HL-60/S4 treated with phorbol 12-myristate 13-acetate at 8.2 ng/mL for 4 days and 3 days (cell line): ENCODE measurements at regions not wholly inside any gene's neighbourhood (a gene's known extent, or its start where the extent isn't known, plus 50 kb on each side); places are given as distances from the start of the nearest gene placed in this dataset.

ENCODE experiments used
- in situ Hi-C: fragments of 300-500 bp; cut with MboI; formaldehyde crosslinking; loops from 2 replicates; pipeline ENCODE4 v1.15.0; 2022; ENCODE audit warnings: low sequenced_read_pairs

DNA sequence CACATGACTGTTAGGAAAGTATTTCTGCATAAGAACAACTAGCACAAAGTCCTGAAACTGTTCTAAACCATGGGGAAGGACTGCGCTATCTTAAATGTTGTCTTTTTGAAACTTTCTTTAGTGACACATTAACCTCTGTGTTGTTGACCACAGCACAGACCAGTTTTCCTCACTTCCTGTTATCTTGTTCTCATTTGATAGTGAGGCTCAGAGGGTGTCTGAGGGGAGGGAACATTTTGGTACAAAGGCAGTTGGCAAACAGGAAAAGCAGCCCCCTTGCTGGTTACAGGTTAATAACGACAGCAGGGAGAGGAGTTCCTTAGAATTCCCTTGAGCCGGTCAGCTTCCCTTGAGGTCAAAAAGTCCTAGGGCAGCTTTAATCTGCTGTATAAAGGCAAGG lies 143.5 kb upstream of the BMP2 start:
- in situ Hi-C loops = no loop called here

DNA sequence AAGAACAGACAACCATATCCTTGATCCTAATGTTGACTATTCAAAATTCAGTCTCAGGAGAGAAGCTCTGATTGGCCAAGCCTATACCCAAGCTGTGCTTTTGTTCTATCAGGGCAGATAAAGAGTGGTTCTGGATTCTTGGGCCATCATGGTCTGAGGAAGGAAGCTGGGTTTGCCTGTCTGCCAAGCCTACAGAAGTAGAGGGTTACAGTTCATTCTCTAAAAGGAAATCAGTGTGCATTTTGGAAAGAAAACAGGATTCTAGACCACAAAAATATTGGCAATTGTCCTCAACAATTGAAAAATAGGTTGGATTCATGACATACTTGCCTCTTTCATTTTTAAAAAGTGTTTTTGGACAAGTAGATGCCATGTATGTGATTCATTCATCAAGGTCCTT lies 145.4 kb upstream of the BMP2 start:
- in situ Hi-C loops = no loop called here

DNA sequence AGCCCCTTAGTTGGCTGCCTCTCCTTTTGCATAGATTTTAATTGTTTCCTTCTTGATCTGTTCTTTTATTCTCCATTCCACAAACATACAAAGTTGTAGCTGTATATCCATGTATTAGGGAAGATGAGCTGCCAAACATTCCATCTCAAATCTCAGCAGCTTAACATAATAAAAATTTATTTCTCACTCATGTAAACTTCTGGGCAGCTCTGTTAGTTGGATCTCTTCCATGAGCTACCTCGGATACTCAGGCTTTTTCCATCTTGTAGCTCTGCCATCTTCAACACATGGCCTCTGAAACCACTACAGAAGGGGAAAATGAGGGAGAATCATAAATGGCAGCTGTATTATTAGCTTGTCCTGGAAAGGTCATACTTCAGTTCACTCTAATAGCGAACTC lies 149.4 kb upstream of the BMP2 start:
- in situ Hi-C loops = no loop called here

DNA sequence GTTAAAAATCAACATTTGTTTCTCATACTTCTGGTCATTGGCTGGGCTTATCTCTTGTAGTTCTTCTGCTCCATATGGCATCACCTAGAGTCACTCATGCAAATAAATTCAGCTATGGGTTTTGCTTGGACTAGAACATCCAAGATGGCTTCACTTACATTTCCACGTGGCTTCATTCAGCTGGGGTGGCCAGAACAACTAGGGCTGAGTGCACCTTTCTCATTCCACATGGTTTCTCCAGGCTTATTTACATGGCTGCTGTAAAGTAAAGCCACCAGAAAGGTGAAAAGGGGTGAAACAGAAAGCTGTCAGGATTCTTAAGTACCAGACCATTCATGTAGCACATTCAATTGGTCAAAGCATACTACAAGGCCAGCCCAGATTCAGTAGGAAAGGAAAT lies 151.1 kb upstream of the BMP2 start:
- in situ Hi-C loops = no loop called here

DNA sequence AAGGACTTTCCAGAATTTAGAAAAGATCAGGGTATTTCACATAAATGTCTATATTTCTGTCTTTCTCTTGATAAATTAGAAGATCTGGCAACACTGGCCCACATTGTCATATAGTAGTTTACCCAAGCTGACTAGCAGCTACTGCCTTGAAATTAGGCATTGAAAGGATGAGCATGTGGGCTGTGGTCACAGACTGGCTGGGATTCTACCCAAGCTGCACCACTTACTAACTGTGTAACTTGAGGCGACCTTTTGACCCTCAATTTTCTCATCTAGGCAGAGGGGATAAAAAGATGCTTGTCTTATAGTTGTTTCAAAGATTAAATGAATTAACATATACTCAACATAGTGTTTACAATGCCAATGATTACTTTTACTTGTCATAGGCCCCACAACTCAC lies 152.7 kb upstream of the BMP2 start:
- in situ Hi-C loops = no loop called here

DNA sequence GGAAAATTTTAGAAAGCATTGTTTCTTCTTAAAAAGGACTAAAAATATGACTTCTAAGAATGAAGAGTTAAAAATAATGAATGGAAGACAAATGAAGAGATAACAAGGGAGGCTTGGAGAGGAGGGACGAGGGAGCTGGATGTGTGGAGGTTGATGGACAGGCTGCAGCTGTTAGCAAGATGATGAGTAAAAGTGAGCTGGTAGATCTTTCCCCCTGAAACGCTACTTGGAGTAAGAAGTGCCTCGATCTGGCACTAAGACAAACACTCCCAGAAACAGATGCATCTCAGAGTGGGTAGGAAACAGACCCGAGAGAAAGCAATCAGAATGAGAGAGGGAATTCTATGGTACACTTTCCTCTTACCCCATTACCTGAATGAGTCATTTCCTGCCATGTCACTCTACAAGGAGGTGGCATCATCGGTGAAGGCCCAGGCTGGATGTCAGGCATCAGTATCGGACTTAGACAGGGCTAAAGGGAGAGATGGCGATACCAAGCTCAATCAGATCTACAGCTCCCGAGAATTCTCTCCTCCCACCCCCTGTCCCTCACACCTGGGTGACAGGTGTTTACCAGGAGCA lies 154.1 kb upstream of the BMP2 start:
- in situ Hi-C loops = no loop called here

DNA sequence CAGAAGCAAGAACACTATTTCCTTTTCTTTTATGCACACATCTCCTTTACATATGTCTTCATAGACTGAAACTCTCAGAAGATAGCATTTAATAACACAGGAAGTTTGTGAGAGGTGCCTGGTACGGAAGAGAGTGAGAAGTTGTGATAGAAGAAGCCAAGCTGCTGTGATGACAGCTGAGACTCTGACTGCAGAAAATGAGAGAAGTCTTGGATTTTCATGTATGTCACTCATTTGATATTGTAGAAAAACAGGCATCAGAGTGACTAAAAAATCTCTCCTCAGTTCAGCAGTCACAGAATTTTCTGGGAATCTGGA lies 154.9 kb upstream of the BMP2 start:
- in situ Hi-C loops = no loop called here

DNA sequence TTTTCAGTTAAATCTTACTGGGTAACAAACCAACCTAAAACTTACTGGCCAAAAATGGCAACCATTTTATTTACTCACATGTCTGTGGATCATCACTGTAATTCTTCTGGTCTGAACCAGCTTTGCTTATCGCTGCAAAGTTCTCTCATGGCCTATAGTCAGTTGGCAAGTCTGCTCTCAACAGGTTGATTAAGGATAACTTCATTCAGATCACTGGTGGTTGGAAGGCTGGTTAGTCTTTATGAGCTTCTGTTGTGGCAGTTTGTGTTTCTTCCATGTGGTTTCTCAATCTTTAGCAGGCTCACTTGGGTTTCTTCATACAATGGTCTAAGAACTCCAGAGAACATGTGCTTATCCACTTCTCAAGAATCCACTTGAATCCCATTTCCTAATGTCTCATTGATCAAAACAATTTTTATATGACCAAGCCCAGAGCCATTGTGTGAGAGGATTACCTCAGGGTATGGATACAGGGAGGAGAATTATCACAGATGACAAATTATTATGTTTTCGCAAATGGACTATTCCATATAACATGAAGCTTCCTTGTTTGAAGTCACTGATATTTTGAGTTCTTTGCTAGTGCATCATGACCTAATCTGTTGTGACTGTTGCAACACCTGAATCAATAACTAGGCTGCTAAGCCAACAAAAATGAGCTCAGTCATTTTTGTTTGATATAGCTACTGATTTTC lies 155.4 kb upstream of the BMP2 start:
- in situ Hi-C loops = no loop called here

DNA sequence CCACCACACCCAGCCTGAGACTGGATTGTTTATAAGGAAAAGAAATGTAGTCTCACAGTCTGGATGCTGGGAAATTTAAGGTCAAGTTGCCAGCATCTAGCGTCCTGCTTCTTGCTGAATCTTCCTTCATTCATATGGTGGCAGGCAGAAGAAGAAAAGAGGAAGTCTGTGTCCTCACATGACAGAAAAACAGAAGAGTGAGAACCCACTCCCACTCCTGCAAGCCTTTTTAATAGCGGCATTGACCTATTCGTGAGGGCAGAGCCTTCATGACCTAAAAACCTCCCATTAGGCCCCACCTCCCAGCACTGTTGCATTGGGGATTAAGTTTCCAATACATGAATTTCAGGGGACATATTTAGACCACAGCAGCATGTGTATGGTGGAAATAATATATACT lies 160.8 kb upstream of the BMP2 start:
- in situ Hi-C loops = no loop called here

DNA sequence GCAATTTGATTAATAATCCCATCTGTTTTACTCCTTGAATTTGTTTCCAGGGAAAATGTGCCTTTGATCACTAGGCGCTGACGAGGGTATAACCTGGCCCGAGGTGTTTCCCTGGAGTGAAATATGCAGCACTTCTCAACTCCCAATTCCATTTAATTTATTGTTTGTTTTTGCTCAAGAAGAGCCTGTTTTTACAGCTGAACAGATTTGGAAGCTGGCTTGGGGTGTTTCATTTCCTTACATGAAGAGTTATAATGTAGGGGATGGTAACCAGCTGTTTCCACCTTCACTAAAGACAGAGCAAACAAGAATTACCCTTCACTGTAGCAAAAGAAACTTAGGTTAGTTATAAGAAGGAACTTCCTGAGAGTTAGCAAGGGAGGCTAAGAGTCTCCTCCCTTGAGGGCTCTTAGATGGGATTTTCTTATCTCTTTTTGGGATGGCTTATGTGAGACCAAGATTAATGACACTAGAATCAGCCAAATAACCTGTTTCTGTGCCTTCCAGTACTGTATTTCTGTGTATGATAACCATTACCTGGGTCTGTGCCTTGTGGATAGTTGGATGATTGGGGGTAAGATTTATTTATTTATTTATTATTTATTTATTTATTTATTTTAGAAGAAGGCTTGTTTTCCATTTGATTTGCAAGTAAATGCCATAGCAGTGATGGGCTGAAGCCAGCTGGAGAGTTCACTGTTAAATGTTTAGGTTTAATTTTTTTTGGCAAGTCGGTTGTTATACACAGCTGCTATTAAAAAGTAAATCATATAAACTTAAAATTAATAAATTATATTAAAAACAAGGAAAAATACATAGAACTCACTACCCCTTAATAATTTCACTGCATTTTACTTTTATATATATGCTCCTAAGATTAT lies 162.2 kb upstream of the BMP2 start:
- in situ Hi-C loops = no loop called here

DNA sequence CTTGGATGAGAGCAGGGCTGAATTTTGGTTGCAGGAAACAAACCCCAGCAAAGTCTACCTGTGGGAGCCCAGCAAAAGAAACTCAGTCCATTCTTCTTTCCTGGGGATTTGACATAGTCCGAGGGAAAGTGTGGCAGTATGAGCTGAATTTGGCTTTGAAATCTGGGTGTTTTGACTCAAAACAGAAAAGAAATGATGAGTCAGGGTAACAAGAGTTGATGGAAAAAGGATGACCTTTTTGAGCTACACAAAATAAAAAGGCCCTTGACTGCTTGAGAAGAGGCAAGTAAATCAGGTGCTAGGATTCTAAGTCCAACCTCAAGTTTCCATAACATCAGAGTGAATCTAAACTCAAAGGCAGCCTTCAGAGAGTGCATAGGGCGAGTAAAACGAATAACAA lies 163.3 kb upstream of the BMP2 start:
- in situ Hi-C loops = no loop called here

DNA sequence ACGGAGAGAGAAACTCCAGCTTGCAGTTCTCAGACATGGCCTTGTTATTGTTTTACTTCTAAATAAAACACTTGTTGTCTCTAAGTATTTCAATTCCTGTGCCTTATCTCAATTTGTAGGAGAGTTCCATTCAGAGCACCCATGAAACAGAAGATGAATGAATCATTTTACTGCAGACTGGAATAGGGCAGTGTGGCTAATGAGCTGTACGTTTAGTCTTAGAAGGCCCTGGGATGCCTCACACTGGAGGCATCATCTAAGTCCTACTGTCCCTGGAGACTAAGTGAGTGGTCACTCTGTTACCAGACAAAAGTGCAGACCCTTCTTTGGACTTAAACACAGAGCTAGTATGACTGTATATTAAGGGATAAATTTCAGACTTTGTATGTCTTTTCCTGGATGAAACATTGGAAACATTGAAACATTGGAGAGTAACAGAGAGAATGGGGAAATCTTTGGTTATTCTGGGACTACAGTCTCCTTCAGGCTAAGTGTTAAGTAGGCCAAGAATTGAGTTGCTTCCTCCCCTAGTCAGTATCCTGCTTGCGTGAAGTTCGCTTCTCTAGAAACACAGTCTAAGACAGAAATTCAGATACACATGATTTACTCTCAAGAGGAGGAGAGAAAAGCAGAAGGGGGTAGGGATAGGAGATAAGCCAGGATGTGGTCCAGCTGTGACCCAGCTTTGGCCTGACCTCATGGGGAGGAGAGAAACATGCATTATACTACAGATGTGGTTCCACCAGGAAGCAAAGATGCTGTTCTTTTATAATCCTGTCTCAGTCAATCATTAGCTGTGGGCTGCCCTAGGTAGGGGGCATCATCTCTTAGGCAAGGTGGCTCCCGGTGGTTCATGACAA lies 167.4 kb upstream of the BMP2 start:
- in situ Hi-C loops = no loop called here

DNA sequence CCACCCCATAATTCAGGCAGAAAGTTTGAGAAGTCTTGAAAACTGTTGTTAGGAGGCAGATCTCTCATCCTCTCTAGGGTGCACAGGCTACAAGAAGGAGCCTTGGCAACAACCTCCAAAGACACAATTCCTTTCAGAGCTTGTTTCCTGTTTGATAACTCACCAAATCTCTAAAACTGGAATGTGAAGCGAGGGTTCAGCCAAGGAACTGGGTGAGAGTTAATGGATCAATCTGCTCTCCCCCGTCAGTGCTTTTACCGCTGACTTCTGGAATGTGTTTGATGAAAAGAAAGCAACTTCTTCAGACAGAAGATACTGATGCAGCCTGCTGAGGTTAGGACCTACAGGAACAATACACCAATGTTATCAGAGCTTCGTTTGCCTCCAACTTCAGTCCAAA lies 171.8 kb upstream of the BMP2 start:
- in situ Hi-C loops = no loop called here

DNA sequence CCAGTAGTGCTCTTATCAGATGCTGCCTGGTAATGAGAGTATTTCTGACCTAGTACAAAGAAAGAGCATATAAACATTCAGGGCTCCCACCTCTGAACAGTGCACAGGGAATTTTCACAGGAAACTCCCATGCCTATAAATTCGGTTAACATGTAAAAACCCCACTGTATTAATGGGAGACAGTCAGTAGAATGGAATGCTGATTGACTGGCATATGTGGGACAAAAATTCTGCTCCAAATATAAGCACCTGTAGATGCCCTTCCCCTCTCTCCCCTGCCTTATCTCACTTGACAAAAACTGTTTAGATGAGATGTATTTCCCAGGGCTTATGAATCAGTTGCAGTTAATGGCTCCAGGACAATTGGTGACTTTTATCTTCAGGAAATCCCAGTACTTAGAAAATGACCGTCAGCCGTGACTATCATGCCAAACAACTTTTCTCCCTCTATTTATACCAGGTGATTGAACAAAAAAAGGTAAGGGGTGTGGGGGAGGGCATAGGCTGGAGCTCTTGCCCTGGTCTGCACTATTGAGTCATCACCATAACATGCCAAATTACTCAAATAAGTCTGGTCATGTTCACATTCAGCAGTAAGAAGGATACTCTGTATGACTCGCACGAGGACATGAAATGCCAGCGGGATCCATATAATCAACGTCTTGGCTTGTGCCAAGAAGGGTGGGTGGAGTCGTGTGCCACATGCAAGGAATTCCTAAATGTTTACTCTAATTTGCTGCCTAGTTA lies 176.4 kb upstream of the BMP2 start:
- in situ Hi-C loops = no loop called here

DNA sequence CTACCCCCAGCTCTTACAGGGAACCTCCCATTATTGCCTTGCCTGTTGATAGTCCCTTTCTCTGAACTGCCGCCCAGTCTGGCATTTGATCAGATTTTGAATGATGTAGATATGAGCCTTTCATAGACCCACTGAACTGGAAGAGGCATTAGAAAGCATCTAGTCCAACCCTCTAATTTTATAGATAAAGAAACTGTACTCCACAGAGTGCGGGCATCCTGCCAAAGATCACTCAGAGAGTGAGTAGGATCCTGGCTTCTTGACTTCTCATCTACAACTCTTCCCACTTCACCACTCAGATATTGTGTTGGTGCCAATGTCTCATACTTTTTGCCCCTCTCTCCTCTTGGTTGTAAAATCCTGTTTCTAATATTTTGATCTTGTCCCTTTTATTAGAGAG lies 179.2 kb upstream of the BMP2 start:
- in situ Hi-C loops = no loop called here

DNA sequence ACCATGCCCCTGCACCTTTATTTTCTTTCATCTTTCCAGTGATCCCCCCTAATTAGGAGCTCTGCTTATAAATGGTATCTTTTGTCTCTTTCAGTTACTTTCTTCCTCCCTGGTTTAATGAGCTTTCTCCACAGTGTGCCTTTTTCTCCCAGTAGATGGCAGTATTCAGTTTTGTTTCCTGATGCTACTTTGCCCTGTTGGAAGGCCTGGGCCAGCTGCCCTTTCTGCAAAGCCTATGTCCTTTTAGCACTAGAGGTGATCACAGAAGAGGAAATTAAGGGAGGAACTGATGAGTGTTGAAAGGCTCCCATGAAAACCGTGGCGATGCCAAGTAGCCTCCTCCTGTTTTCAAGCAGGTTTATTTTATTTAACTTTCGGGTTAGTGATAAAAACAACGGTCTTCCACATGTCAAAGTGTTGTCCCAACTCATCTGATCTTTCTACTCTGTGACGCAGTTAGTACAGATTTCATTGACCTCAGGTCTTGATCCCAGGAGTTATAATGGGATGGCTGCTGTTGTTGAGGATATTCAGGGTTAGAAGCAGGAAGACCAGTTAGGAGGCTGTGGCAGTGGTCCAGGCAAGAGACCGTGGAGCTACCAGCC lies 184.2 kb upstream of the BMP2 start:
- in situ Hi-C loops = no loop called here

DNA sequence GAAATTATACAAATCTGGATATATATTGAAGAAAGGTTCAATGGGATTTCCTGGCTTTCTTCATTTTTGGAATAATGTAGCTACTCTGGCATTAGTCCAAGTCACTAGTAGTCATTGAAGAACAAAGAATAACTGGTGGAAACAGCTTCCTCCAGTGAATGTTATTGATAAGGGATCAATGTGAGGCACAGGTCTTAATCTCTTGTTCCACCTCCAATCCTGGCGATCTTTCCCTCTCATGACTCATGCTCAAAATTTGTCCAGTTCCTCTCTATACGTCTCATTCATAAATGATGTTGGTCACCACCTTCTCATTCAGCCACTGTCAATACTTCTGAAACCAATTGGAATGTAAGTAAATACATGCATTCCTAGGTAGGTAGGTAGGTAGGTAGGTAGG lies 185.0 kb upstream of the BMP2 start:
- in situ Hi-C loops = no loop called here

DNA sequence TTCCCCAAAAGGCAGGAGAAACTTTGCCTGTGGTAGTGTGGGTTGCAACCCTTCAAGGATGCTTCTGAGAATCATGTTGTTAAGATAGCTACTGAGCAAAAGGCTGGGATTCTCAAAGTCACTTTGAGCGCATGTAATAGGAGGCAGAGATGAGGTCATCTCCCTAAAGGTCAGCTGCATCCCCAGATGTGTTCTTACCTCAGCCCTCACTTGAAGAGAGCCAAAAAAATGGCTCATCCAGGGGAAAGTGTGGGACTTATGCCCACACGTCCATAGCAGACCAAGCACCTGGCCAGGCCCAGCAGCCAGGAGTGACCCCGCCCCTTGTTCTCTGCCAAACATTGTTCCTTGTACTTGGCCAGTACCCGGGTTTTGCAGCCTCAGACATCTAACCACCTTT lies 187.0 kb upstream of the BMP2 start:
- in situ Hi-C loops = no loop called here

DNA sequence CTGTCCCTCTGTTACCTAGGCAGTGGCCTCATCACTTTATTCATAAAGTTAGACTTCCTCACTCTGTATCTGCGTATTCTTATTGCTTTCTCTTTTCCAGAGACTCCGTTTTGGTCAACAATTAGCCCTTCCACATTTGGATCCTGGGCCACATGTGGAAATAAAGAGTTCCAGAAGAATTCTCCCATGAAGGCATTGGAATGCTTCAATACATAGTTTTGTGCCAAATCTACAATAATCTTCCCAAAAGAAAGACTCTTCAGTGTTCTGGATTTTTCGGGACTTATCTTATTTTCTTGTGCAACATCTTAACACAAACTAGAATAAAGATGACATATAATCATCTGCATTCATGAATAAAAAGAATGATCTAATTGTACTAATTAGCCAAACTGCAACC lies 187.7 kb upstream of the BMP2 start:
- in situ Hi-C loops = no loop called here

DNA sequence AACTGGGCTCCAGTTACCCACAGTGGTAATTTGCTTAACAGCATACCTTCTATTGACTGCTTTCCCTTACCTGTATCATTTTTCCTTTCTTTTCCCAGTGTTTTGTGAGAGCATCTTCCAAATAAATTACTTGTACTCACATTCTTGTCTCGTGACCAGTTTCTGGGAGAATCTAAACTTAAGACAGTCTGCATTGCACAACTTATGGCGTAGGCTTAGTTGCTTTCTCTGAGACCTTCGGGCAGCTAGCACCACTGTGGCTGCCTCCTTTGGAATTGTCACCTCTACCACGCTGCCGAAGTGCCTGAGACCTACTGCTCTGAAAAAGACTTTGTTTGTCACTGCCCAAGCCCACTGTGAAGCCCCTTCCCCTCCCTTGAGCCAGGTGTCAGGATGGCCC lies 188.1 kb upstream of the BMP2 start:
- in situ Hi-C loops = no loop called here
